ENCODE measurements at regions not wholly inside any gene's neighbourhood (a gene's known extent, or its start where the extent isn't known, plus 50 kb on each side); places are given as distances from the start of the nearest gene placed in this dataset.
"Not testable (repeated sequence)": the region's sequence is repeated elsewhere in the genome, so short reads cannot be mapped to it uniquely, and the experiment has no call there.

GRCh38 chr1:38186566-38186965 lies 140.0 kb upstream of the POU3F1 start:
- Histone ChIP-seq H3K4me1 (no peaks in the 10 kb centered on the region), H3K4me3 (no peak overlapping the region), H3K27ac (no peak overlapping the region), H3K27me3 (ENCODE audit: insufficient read depth in 3 of 3, low read length in 2 of 3) (peaks cover 0 to 18% (median 10%) of the 10 kb centered on the region in 3 donors), H3K36me3 (ENCODE audit: insufficient read depth in 1 of 2, low read depth in 1 of 2) (no peaks in the 10 kb centered on the region), H3K9me3 (no peaks in the 10 kb centered on the region)
- no peak for TF ChIP-seq CTCF (IDR thresholded peaks at IDR 0.05)
- no peak for DNase-seq
- intact Hi-C loops (cut with DNase I) = no loop called here
- ATAC-seq = no peak
- WGBS, 3 donors = 74 to 81% (median 80%) methylated on average over 5 of the region's 5 CpGs

DNA sequence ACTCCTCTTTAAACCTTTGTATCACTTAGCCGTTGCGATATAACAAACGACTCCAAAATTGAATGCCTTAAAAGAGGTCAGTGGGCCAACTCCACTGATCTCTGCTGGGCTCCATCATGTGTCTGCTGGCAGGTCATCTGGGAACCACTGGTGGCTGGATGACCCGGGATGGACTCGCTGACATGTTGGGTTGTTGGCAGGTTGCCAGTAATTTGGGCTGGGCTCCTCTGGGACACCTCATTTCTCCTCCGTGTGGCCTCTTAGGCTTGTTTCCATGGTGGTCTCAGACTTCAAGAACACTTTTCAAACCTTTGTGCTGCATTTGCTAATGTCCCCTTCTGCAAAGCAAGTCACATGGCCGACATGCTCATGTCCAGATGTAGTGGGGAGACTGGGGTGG lies 139.3 kb upstream of the POU3F1 start:
- TF ChIP-seq CTCF (IDR thresholded peaks at IDR 0.05) = no peak
- intact Hi-C loops (cut with DNase I) = no loop called here
- DNase-seq (no peak), ATAC-seq (no peak)
- Histone ChIP-seq H3K4me1 (no peaks in the 10 kb centered on the region), H3K27ac (no peak overlapping the region), H3K27me3 (ENCODE audit: insufficient read depth in 3 of 3, low read length in 2 of 3) (peaks cover 0 to 13% (median 10%) of the 10 kb centered on the region in 3 donors), H3K36me3 (ENCODE audit: insufficient read depth in 1 of 2, low read depth in 1 of 2) (no peaks in the 10 kb centered on the region), H3K9me3 (no peaks in the 10 kb centered on the region), H3K4me3 (no peak overlapping the region)
- 68 to 70% (median 69%) methylated on average over 7 of the region's 7 CpGs for WGBS, 3 donors

DNA sequence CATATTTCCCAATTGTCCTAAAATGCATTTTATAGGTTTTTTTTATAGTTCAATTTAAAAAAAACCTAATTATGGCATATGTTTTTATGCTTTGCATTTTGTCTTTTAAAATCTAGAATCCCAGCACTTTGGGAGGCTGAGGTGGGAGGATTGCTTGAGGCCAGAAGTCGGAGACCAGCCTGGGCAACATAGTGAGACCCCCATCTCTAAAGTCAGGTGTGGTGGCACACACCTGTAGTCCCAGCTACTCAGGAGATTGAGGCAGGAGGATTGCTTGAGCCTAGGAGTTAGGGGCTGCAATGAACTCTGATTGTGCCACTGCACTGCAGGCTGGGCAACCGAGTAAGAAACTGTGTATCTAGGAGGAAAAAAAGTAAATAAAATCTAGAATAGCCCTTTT lies 137.2 kb upstream of the POU3F1 start:
- H3K27me3 ChIP-seq (ENCODE audit: insufficient read depth in 3 of 3, low read length in 2 of 3) = peaks cover 0 to 5% (median 0%) of the 10 kb centered on the region in 3 donors
- ATAC-seq = no peak
- 86 to 94% (median 87%) methylated on average over 2 of the region's 2 CpGs for WGBS, 3 donors

GRCh38 chr1:38183096-38183495 lies 136.5 kb upstream of the POU3F1 start:
- no peak for ATAC-seq
- Histone ChIP-seq H3K4me1 (no peaks in the 10 kb centered on the region), H3K36me3 (ENCODE audit: insufficient read depth in 1 of 2, low read depth in 1 of 2) (no peaks in the 10 kb centered on the region), H3K9me3 (no peaks in the 10 kb centered on the region), H3K27me3 (ENCODE audit: insufficient read depth in 3 of 3, low read length in 2 of 3) (peaks cover 0 to 5% (median 0%) of the 10 kb centered on the region in 3 donors), H3K27ac (no peak overlapping the region), H3K4me3 (no peak overlapping the region)
- TF ChIP-seq CTCF (IDR thresholded peaks at IDR 0.05) = no peak
- no peak for DNase-seq
- intact Hi-C loops (cut with DNase I) = no loop called here
- WGBS, 3 donors = 48 to 55% (median 55%) methylated on average over 7 of the region's 7 CpGs

More for the DNA sequence above, 137.2 kb upstream of the POU3F1 start:
- intact Hi-C loops (cut with DNase I) = no loop called here
- H3K9me3 ChIP-seq = no peaks in the 10 kb centered on the region
- no peak overlapping the region for H3K27ac ChIP-seq
- H3K4me1 ChIP-seq = no peaks in the 10 kb centered on the region
- no peak for DNase-seq
- H3K4me3 ChIP-seq = no peak overlapping the region
- no peak for TF ChIP-seq CTCF (IDR thresholded peaks at IDR 0.05)
- no peaks in the 10 kb centered on the region for H3K36me3 ChIP-seq (ENCODE audit: insufficient read depth in 1 of 2, low read depth in 1 of 2)

GRCh38 chr1:38180388-38180787 lies 133.8 kb upstream of the POU3F1 start:
- WGBS, 3 donors = 85 to 92% (median 86%) methylated on average over 1 of the region's 1 CpG
- H3K27ac ChIP-seq = not testable (repeated sequence)

More at GRCh38 chr1:38180388-38180787, 133.8 kb upstream of the POU3F1 start:
- intact Hi-C loops (cut with DNase I); H3K4me1 ChIP-seq; H3K9me3 ChIP-seq; H3K4me3 ChIP-seq; H3K36me3 ChIP-seq (ENCODE audit: insufficient read depth in 1 of 2, low read depth in 1 of 2); DNase-seq; ATAC-seq; H3K27me3 ChIP-seq (ENCODE audit: insufficient read depth in 3 of 3, low read length in 2 of 3): not testable (repeated sequence)

Measured in psoas muscle (tissue), 7 donors.